HG03025 (cell line): ENCODE measurements at regions not wholly inside any gene's neighbourhood (a gene's known extent, or its start where the extent isn't known, plus 50 kb on each side); places are given as distances from the start of the nearest gene placed in this dataset.
"Not testable (repeated sequence)": the region's sequence is repeated elsewhere in the genome, so short reads cannot be mapped to it uniquely, and the experiment has no call there.

ENCODE experiments used
- ATAC-seq: cut with Tn5 transposase; IDR thresholded peaks from one replicate; pipeline ENCODE4 v1.9.1; 2021; ENCODE audit warnings: mild to moderate bottlenecking, moderate library complexity; ENCODE audit not compliant: unreplicated experiment, low FRiP score

- ATAC-seq, result no peak
Measured at GRCh38 chr14:71383510-71383909, 476.3 kb downstream of the PCNX1 start.

GRCh38 chr14:71384007-71384845, 477.0 kb downstream of the PCNX1 start:
- no peak for ATAC-seq

DNA sequence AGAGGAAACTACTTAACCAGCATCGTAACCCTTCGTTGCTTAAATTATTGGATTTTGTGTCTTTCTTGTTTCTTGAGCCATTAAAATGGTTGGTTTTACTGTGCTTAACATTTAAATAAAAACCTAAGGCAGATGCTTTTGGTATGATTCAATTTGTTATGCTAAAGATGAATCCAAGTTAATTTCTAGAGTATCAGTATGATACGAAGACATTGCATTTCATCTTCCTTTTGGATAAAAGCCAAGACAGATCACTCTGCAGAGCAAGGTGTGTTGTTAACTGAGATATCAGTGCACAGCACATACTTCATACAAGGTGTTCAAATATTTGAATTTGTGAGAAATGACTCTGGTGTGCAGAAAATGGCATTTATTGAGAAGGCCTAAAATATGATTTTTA, 480.5 kb downstream of the PCNX1 start:
- no peak for ATAC-seq

GRCh38 chr14:71388336-71388735, 481.1 kb downstream of the PCNX1 start:
- no peak for ATAC-seq

DNA sequence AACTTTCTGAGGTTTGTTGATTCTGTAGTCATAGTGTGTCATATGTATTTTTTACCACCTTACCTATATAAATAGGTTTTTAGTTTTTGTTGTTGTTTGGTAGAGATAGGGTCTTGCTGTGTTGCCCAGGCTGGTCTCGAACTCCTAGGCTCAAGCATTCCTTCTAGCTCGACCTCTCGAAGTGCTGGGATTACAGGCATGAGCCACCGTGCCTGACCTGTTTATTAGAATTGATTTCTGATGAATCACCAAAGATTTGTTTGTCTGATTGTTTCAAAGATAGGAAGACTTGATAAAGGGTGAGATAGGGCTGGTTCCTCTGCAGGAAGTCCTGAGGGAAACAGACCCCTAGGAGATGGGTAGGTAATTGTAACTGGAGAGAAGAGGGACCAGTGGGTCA, 481.6 kb downstream of the PCNX1 start:
- no peak for ATAC-seq

- no peak for ATAC-seq
Measured at GRCh38 chr14:71394386-71394785, 487.1 kb downstream of the PCNX1 start.

- no peak for ATAC-seq
Measured at GRCh38 chr14:71395151-71395604, 487.9 kb downstream of the PCNX1 start.

DNA sequence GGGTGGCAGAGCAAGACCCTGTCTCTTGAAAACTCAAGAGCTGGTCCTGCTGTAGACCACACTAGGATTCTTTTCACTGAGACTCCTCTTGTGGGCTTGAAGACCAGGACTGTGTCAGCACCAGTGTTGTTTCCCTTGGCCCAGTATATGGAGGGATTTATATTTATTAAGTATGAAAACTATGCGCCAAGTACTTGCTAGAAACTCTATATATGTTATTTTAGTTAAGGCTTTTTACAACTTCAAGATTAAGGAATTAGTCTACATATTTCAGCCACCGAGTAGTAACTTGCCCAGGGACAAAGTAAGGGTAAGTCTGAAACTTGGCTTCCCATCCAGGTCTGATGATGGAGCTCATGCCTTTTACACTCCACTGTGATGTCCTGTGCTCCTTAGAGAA, 488.4 kb downstream of the PCNX1 start:
- ATAC-seq, result no peak

GRCh38 chr14:71396050-71396677, 488.9 kb downstream of the PCNX1 start:
- ATAC-seq, result no peak

DNA sequence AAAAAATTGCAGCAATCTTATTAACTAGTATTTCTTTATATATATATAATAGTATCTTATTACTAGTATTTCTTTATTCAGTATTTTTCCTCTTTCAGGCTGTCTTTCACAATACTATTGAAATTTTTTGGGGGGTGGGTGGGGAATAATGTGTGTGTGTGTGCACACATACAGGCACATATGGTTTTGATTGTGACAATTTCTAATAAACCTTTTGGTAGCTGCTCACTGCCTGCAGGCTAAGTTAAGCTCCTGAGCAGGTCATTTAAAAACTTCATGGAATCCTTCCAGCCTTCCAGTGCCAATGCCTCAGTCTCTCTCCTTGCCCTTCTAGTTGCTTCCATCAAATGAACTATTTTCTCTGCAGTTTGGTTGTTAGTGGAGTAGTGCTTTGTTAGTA, 490.1 kb downstream of the PCNX1 start:
- ATAC-seq, result no peak

DNA sequence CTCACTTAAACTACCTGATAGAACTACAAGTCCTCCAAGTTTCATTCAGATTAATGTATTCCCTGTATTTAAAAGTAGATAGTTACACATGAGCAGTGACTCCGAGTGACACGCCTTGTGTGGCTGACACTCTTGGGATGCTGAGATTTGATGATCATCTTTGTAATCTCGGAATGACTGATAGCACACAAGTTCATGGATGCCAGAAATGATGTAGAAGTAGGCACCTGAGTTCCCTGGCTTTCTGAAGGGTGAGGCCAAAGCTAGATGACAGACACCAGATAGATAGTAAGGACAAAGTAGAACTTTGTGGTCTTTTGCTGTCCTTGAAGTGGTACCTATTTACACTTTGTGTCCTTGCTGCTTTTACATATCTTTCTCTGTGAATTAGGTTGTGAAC, 491.2 kb downstream of the PCNX1 start:
- ATAC-seq, result no peak

DNA sequence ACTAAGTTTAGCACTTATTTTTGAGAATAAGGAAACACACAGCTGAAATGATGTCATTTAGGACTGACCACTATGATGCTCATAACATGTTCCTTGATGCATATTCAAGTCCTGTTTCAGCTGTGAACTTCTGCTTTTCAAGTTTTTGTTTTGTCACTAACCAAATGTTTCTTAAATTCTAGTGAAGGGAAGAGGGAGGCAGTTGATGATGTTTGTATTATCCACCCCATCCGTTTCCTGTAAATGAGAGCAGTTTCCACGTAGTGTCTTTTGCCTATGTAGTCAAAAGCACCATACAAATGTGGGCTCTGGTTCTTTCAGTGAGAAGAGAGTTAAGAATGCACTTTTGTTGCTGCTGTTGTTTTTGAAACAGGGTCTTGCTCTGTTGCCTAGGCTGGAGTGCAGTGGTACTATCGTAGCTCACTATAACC, 491.8 kb downstream of the PCNX1 start:
- peak; percentile 72 for ATAC-seq

- no peak for ATAC-seq
Measured at GRCh38 chr14:71400871-71401321, 493.6 kb downstream of the PCNX1 start.

- not testable (repeated sequence) for ATAC-seq
Measured at GRCh38 chr14:71402415-71402814, 495.2 kb downstream of the PCNX1 start.

DNA sequence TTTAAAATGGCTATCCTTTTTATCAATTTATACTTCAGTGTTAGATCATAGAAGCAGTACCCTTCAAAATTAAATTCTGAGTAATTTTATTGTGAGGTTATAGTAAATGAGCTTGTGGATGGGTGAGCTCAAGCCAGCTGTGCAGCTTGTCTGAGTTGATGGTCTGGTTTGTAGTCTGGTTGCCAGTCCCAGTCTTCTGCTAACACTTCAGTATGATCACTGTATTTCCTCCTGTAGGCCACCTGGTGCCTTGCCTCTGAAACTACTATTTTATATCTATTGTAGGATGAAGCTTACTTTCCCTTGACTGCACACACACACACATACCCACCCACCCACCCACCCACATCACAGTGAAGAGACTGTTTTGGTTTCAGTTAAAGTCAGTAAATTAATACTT, 496.4 kb downstream of the PCNX1 start:
- no peak for ATAC-seq

- ATAC-seq, result no peak
Measured at GRCh38 chr14:71405676-71406075, 498.4 kb downstream of the PCNX1 start.

DNA sequence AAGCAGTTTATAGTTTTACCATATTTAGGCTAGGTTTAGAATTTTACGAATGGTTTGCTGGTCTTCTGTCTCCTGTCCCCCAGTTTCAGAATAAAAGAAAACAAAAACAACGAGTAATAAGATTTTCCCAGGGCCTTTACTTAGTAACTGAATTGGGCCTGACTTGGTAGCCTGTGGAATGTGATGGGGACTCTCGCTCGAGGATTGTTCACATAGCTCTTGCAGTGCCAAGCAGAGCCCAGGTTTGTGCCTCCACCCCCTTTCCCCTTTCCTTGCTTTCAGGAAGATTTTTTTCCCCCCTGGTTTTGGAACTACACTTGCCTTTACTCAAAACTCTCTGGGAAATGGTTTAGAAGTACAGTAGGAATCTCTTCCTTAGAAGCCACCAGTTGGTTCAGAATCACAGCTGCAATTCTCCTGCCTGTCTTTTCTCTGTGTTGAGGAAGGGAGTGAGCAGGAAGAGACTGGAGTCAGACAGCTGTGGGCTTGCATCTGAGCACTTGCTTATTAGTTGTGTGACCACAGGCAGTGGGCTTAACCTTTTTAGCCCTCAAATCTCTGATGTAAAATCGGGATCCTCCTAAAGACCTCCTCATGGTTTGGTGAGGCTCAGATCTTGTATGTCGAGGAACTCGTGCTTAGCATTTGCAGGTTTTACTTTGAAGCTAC, 501.2 kb downstream of the PCNX1 start:
- no peak for ATAC-seq

- ATAC-seq, result no peak
Measured at GRCh38 chr14:71410578-71411284, 503.5 kb downstream of the PCNX1 start.

- ATAC-seq, result no peak
Measured at GRCh38 chr14:71411285-71411595, 504.0 kb downstream of the PCNX1 start.

- ATAC-seq, result no peak
Measured at GRCh38 chr14:71411738-71412137, 504.5 kb downstream of the PCNX1 start.
